CD4-positive, CD25-positive, alpha-beta regulatory T cell (primary cell): ENCODE measurements at regions not wholly inside any gene's neighbourhood (a gene's known extent, or its start where the extent isn't known, plus 50 kb on each side); places are given as distances from the start of the nearest gene placed in this dataset.

Source experiments
- ATAC-seq, 2 donors: fragments of 150-1000 bp; cut with Tn5 transposase; one replicate each; pipeline ENCODE4 v1.10.0; 2021; ENCODE audit warnings: low read depth in 2 of 2, moderate number of reproducible peaks in 2 of 2, moderate library complexity in 1 of 2
- DNase-seq, 3 donors: peaks; one replicate each; pipeline versions ENCODE4 v3.0.0 to v3.0.0-alpha.2; 2012 to 2022; ENCODE audit warnings: mixed read lengths in 1 of 3
- H3K27ac ChIP-seq: one replicate; pipeline ENCODE4 v1.7.0; 2013; ENCODE audit warnings: mild to moderate bottlenecking, low read length; ENCODE audit not compliant: insufficient read depth, poor library complexity, severe bottlenecking
- H3K27me3 ChIP-seq: one replicate; pipeline ENCODE4 v1.7.0; 2013; ENCODE audit warnings: low read length; ENCODE audit not compliant: control insufficient read depth, insufficient read depth
- H3K36me3 ChIP-seq: one replicate; pipeline ENCODE4 v1.7.0; 2013; ENCODE audit warnings: mild to moderate bottlenecking, low read length, moderate library complexity; ENCODE audit not compliant: control insufficient read depth, insufficient read depth
- H3K4me1 ChIP-seq: 2 replicates; pipeline ENCODE4 v1.7.0; 2013; ENCODE audit warnings: mild to moderate bottlenecking, low read length; ENCODE audit not compliant: insufficient read depth, control insufficient read depth, poor library complexity, severe bottlenecking
- H3K4me3 ChIP-seq: one replicate; pipeline ENCODE4 v1.7.0; 2013; ENCODE audit warnings: low read depth, mild to moderate bottlenecking, low read length, moderate library complexity
- H3K9me3 ChIP-seq, 2 experiments: 1 replicate in 1 of 2; 2 replicates in 1 of 2; pipeline ENCODE4 v1.7.0; 2013; ENCODE audit warnings: low read length in 2 of 2, mild to moderate bottlenecking in 1 of 2, moderate library complexity in 1 of 2; ENCODE audit not compliant: control insufficient read depth in 2 of 2
- H3K27ac Mint-ChIP-seq, 3 donors: one replicate each; pipeline ENCODE4 v1.8.0; 2020 to 2022; ENCODE audit warnings: mild to moderate bottlenecking in 3 of 3, mixed read lengths in 3 of 3, moderate library complexity in 2 of 3
- H3K27me3 Mint-ChIP-seq: one replicate; pipeline ENCODE4 v1.8.0; 2022; ENCODE audit warnings: mild to moderate bottlenecking, mixed read lengths
- H3K36me3 Mint-ChIP-seq: one replicate; pipeline ENCODE4 v1.8.0; 2020; ENCODE audit warnings: mixed read lengths
- H3K4me1 Mint-ChIP-seq, 4 donors: one replicate each; pipeline ENCODE4 v1.8.0; 2020 to 2022; ENCODE audit warnings: mixed read lengths in 4 of 4, mild to moderate bottlenecking in 1 of 4
- H3K4me3 Mint-ChIP-seq, 4 donors: one replicate each; pipeline ENCODE4 v1.8.0; 2020 to 2022; ENCODE audit warnings: mild to moderate bottlenecking in 4 of 4, mixed read lengths in 4 of 4, moderate library complexity in 3 of 4
- H3K9me3 Mint-ChIP-seq, 7 donors: one replicate each; pipeline ENCODE4 v1.8.0; 2020 to 2022; ENCODE audit warnings: mixed read lengths in 7 of 7, mild to moderate bottlenecking in 3 of 7, moderate library complexity in 2 of 7

DNA sequence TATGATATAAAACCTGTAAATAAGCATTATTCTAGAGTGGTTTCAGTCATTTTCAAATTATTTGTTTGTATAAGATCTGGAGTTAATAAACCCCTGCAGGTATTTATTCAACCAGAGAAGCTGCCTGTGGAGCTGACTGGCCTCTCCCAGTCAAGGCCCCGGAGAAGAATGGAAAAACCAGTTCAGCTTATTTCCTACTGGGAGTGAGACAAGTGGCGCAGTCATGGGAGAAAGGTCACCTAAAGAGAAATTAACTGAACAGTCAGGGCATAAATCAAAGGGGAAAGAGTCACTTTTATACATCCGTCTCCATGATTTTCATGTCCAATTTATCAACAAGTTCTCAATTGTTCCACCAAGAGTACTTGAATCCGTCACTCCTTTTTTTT is 240.9 kb downstream of the RNF152 start:
- ATAC-seq (no peak), DNase-seq (no peak)
- no peaks in the 10 kb centered on the region for H3K9me3 ChIP-seq
- Mint-ChIP-seq H3K36me3 (no peaks in the 10 kb centered on the region), H3K9me3 (peaks cover 0 to 2% (median 0%) of the 10 kb centered on the region in 7 donors), H3K27ac (no peak overlapping the region), H3K4me1 (peaks cover 0 to 2% (median 0%) of the 10 kb centered on the region in 4 donors), H3K27me3 (no peaks in the 10 kb centered on the region), H3K4me3 (no peak overlapping the region)
- H3K27ac ChIP-seq = no peak overlapping the region
- no peaks in the 10 kb centered on the region for H3K36me3 ChIP-seq
- H3K4me3 ChIP-seq = no peak overlapping the region
- no peaks in the 10 kb centered on the region for H3K27me3 ChIP-seq
- H3K4me1 ChIP-seq = no peaks in the 10 kb centered on the region

DNA sequence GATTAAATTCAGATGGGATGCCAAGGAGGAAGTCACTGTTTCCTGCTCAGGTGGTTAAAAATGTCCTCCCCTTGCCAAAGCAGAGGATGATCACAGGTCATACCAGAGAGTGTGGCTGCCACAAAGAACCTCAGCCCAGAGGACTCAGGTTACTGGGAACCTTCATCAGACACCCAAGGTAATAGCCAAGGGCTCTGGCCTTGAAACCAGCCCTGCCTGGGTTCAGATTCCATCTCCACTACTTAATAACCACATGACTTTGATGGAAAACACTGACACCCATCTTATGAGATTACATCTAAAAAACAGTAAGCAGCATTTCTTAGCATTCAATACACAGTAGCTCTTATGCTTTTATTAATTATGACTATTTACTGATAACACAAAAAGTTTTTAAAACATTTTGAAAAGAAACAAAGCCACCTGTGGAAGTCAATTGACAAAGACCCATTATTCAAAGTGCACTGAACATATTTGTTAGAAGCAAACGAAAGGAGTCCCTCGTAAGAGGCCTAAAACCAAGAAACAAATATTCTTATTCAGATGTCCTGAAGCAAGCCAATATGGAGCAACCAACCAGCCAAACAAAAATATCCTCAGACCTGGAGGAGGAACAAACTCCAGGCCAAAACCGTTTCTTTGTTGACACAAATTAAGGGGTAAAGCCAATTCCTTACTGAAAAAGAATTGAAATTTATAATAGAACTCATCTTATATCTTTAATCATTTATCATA is 241.5 kb downstream of the RNF152 start:
- H3K4me3 Mint-ChIP-seq = no peak overlapping the region
- H3K4me1 Mint-ChIP-seq = peaks cover 0 to 2% (median 0%) of the 10 kb centered on the region in 4 donors
- H3K9me3 Mint-ChIP-seq = peaks cover 0 to 4% (median 0%) of the 10 kb centered on the region in 7 donors
- H3K9me3 ChIP-seq = no peaks in the 10 kb centered on the region
- DNase-seq (no peak), ATAC-seq (no peak)
- no peaks in the 10 kb centered on the region for H3K27me3 Mint-ChIP-seq
- H3K27ac ChIP-seq = no peak overlapping the region
- H3K4me1 ChIP-seq = no peaks in the 10 kb centered on the region
- H3K27ac Mint-ChIP-seq = no peak overlapping the region
- H3K27me3 ChIP-seq = no peaks in the 10 kb centered on the region
- no peak overlapping the region for H3K4me3 ChIP-seq
- H3K36me3 Mint-ChIP-seq = no peaks in the 10 kb centered on the region
- H3K36me3 ChIP-seq = no peaks in the 10 kb centered on the region

DNA sequence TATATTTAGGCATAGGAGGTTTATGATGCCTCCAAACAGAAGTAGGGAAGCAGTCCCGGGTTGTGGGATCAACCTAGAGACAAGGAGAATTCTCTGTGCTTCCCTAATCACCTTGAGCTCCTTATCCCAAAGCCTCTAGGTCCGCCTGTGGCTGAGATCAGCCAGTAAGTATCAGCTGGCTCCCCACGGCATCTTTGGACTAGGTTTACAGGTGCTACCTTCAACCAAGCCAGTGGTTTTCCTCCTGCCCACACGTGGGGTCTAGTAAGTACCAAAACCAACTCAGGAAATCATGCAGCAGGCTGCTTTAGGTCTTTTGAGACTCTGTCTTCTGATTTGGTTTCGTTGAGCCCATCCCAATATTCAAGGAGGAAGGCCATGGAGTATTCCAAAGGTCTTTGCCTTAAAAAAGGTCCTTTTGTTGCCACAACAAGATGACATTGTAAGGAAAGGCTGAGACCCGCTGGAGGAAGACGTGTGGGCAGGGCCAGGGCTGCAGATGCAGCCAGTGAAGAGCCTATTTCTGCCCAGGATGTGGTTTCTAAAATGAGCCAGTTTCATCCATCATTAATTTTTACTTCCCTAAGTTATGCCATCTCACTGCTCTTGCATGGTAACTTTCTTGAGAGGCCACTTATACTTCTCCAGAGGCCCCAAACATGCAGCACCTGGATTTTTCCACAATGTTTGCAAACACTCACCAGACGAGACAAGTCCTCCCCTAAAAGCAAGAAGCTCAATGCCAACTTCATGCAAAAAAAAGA is 248.7 kb downstream of the RNF152 start:
- no peak overlapping the region for H3K27ac Mint-ChIP-seq
- peaks cover 9% of the 10 kb centered on the region for H3K27me3 Mint-ChIP-seq
- DNase-seq (no peak), ATAC-seq (no peak)
- Histone ChIP-seq H3K4me3 (no peak overlapping the region), H3K36me3 (no peaks in the 10 kb centered on the region), H3K4me1 (no peaks in the 10 kb centered on the region), H3K27me3 (peaks cover 2% of the 10 kb centered on the region), H3K27ac (no peak overlapping the region), H3K9me3 (no peaks in the 10 kb centered on the region)
- no peak overlapping the region for H3K4me3 Mint-ChIP-seq
- H3K9me3 Mint-ChIP-seq = peaks cover 0 to 3% (median 0%) of the 10 kb centered on the region in 7 donors
- H3K36me3 Mint-ChIP-seq = no peaks in the 10 kb centered on the region
- no peaks in the 10 kb centered on the region for H3K4me1 Mint-ChIP-seq

DNA sequence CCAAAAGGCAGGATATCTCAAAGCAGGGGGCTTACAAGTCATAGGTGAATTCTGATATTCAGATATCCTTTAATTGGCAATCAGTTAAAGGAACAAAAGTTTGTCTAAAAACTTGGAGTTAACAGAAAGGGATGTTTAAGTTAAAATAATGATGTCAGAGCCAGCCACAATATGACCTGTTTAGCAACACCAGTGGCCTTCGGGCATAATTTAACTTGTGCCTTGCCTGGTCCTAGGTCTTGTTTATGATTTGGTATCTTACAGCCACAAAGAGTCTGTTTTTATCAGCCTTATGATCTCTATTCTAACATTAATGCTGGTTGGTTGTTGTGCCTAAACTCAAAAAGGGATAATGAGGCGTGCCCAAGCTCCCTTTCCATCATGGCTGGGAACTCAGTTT is 252.9 kb downstream of the RNF152 start:
- DNase-seq (no peak), ATAC-seq (no peak)
- no peaks in the 10 kb centered on the region for H3K9me3 ChIP-seq
- H3K4me1 ChIP-seq = no peaks in the 10 kb centered on the region
- Mint-ChIP-seq H3K27me3 (peaks cover 9% of the 10 kb centered on the region), H3K9me3 (peaks cover 0 to 1% (median 0%) of the 10 kb centered on the region in 7 donors), H3K36me3 (no peaks in the 10 kb centered on the region), H3K4me3 (no peak overlapping the region), H3K27ac (no peak overlapping the region), H3K4me1 (no peaks in the 10 kb centered on the region)
- H3K36me3 ChIP-seq = no peaks in the 10 kb centered on the region
- H3K27me3 ChIP-seq = peaks cover 2% of the 10 kb centered on the region
- H3K27ac ChIP-seq = no peak overlapping the region
- H3K4me3 ChIP-seq = no peak overlapping the region

DNA sequence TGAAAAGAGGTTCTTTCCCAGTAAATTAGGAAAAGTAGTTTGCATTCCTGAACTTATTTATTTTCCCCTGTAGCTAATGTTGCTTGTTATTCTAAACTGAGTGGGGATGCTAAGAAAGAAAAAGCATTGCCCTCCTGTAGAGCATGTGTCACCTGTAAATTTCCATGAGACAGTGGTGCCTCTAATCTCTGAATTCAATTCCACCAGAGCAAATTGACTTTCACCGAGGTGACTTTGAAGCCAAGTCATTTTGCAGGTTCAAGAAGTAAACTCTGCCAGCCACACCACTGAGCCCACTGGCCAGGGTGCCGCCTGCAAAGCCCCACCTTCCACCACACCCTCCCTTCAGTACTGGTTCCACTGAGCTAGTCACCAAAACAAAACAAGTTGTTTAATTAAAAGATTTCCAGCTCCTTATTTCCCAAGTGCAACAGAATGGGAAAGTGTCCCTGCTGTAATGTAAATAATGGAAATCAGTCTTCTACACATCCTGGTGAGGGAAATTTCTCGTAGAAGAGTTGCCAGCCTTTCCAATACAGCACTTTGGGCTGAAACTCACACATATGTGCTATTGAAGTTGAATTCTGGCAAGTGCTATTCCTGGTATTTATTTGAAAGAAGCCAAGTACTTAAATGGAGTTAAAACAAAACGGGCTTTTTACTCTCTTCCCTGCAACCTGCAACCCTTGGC is 254.8 kb downstream of the RNF152 start:
- ATAC-seq (no peak), DNase-seq (no peak)
- no peak overlapping the region for H3K4me3 ChIP-seq
- Mint-ChIP-seq H3K27ac (no peak overlapping the region), H3K4me3 (no peak overlapping the region), H3K27me3 (peaks cover 9% of the 10 kb centered on the region), H3K4me1 (no peaks in the 10 kb centered on the region), H3K36me3 (no peaks in the 10 kb centered on the region), H3K9me3 (no peaks in the 10 kb centered on the region)
- H3K9me3 ChIP-seq = no peaks in the 10 kb centered on the region
- no peaks in the 10 kb centered on the region for H3K4me1 ChIP-seq
- H3K27ac ChIP-seq = no peak overlapping the region
- no peaks in the 10 kb centered on the region for H3K36me3 ChIP-seq
- H3K27me3 ChIP-seq = peaks cover 2% of the 10 kb centered on the region

DNA sequence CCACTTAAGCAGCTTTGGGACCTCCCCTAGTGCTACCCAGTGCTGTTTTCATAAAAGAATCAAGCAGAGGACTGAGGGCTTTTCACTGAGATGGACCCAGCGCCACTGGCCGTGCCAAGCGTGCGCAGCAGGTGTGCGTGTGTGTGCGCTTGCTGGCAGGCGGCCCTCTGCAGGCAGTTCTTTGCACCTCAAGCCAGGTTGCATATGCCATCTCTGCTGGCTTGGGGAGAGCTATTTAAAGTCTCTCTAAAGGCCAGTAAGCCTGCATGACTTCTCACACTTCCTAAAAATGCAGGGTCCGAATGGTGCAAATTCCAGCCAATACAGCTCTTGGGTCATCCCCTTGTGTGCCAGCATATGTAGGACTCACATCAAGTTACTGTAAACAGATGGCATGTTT is 255.5 kb downstream of the RNF152 start:
- H3K27ac Mint-ChIP-seq = no peak overlapping the region
- Histone ChIP-seq H3K9me3 (no peaks in the 10 kb centered on the region), H3K27me3 (peaks cover 2% of the 10 kb centered on the region), H3K4me3 (no peak overlapping the region), H3K27ac (no peak overlapping the region), H3K36me3 (no peaks in the 10 kb centered on the region), H3K4me1 (no peaks in the 10 kb centered on the region)
- DNase-seq (no peak), ATAC-seq (no peak)
- no peaks in the 10 kb centered on the region for H3K36me3 Mint-ChIP-seq
- peaks cover 4% of the 10 kb centered on the region for H3K27me3 Mint-ChIP-seq
- H3K9me3 Mint-ChIP-seq = no peaks in the 10 kb centered on the region
- no peak overlapping the region for H3K4me3 Mint-ChIP-seq
- no peaks in the 10 kb centered on the region for H3K4me1 Mint-ChIP-seq

DNA sequence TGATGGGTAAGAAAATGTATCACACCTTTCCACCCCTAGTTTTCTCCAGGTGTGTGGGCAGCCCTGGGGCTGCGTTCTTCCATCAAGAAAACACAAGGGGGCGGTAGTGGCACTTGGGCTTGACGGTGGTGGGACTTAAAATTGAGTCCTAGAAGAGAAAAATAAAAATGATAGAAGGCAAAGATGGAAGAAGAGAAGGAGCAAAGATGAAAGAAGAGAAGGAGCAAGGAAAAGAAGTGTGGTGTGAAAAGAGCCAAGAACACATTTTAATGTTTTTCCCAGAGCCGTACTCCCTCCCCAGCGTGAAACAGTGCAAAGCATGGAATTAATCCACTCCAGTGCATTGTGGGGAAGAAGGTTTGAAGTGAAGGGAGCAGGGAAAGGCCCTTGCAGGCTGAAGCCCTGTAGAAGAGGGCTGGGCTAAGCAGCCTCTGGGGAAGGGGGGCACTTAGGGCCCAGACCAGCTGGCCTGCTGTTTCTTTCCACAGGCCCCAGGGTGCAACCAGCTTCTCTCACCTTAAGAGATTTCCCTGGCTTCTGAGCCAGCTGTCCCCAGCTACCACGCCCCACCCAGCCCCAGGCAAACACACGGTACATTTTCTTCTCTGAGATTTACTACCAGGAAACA is 256.8 kb downstream of the RNF152 start:
- peaks cover 2% of the 10 kb centered on the region for H3K27me3 ChIP-seq
- no peaks in the 10 kb centered on the region for H3K36me3 ChIP-seq
- Mint-ChIP-seq H3K27me3 (peaks cover 3% of the 10 kb centered on the region), H3K4me3 (no peak overlapping the region), H3K27ac (no peak overlapping the region), H3K9me3 (no peaks in the 10 kb centered on the region), H3K4me1 (no peaks in the 10 kb centered on the region), H3K36me3 (no peaks in the 10 kb centered on the region)
- no peak overlapping the region for H3K4me3 ChIP-seq
- no peak overlapping the region for H3K27ac ChIP-seq
- DNase-seq (peak in 2 of 3 donors; percentile 18 to 35), ATAC-seq (no peak)
- no peaks in the 10 kb centered on the region for H3K9me3 ChIP-seq
- H3K4me1 ChIP-seq = no peaks in the 10 kb centered on the region
